Hepatocyte (in vitro differentiated cells): ENCODE measurements at regions not wholly inside any gene's neighbourhood (a gene's known extent, or its start where the extent isn't known, plus 50 kb on each side); places are given as distances from the start of the nearest gene placed in this dataset.

Source experiments
- DNase-seq: peaks from one replicate; pipeline ENCODE4 v3.0.0-alpha.2; 2016; ENCODE audit warnings: low spot score
- H2AFZ ChIP-seq: fragments of 200-600 bp; sonication (generic); 2 replicates; pipeline ENCODE4 v1.6.0; 2016; ENCODE audit warnings: antibody characterized with exemption, mild to moderate bottlenecking
- H3K27ac ChIP-seq: fragments of 200-600 bp; sonication (generic); 2 replicates; pipeline ENCODE4 v1.5.1; 2016; ENCODE audit warnings: mild to moderate bottlenecking
- H3K27me3 ChIP-seq: fragments of 200-600 bp; sonication (generic); 2 replicates; pipeline ENCODE4 v1.6.1; 2016
- H3K36me3 ChIP-seq: fragments of 200-600 bp; sonication (generic); replicated peaks from 2 replicates; pipeline ENCODE4 v1.5.1; 2016; ENCODE audit warnings: low read depth; ENCODE audit not compliant: insufficient read depth
- H3K4me1 ChIP-seq: fragments of 200-600 bp; sonication (generic); 2 replicates; pipeline ENCODE4 v1.5.1; 2016; ENCODE audit warnings: mild to moderate bottlenecking, moderate library complexity; ENCODE audit not compliant: insufficient read depth
- H3K4me2 ChIP-seq: fragments of 200-600 bp; sonication (generic); 2 replicates; pipeline ENCODE4 v1.6.0; 2016
- H3K4me3 ChIP-seq: fragments of 200-600 bp; sonication (generic); 2 replicates; pipeline ENCODE4 v1.5.1; 2016; ENCODE audit warnings: mild to moderate bottlenecking
- H3K79me2 ChIP-seq: fragments of 200-600 bp; sonication (generic); 2 replicates; pipeline ENCODE4 v1.6.0; 2017; ENCODE audit warnings: mild to moderate bottlenecking
- H3K9me2 ChIP-seq: fragments of 200-600 bp; sonication (generic); replicated peaks from 2 replicates; pipeline ENCODE4 v1.6.0; 2017; ENCODE audit warnings: mild to moderate bottlenecking; ENCODE audit not compliant: insufficient read depth
- H3K9me3 ChIP-seq: fragments of 200-600 bp; sonication (generic); 2 replicates; pipeline ENCODE4 v1.5.1; 2016; ENCODE audit warnings: low read depth, mild to moderate bottlenecking
- H4K20me1 ChIP-seq: fragments of 200-600 bp; sonication (generic); 2 replicates; pipeline ENCODE4 v1.6.0; 2016; ENCODE audit warnings: mild to moderate bottlenecking; ENCODE audit not compliant: insufficient read depth, poor library complexity, severe bottlenecking
- CTCF ChIP-seq: fragments of 200-600 bp; sonication (generic); IDR thresholded peaks from 2 replicates; pipeline ENCODE4 v1.5.1; 2016; ENCODE audit warnings: antibody characterized with exemption, mild to moderate bottlenecking; ENCODE audit not compliant: poor library complexity
- EZH2 ChIP-seq: fragments of 200-600 bp; sonication (generic); IDR thresholded peaks from 2 replicates; pipeline ENCODE4 v1.6.1; 2016; ENCODE audit warnings: antibody characterized with exemption, mild to moderate bottlenecking, borderline replicate concordance
- EZH2phosphoT487 ChIP-seq: fragments of 200-600 bp; sonication (generic); IDR thresholded peaks from one replicate; pipeline ENCODE4 v1.6.1; 2018; ENCODE audit warnings: antibody characterized with exemption, mild to moderate bottlenecking, low read depth, moderate library complexity; ENCODE audit not compliant: unreplicated experiment, severe bottlenecking
- WGBS: methylation state at CpG from one replicate; pipeline ENCODE4 v1.1.6; 2016; ENCODE audit warnings: low lambda C conversion rate; ENCODE audit errors: missing lambda C conversion rate; 5-methylcytosine and 5-hydroxymethylcytosine counted together

GRCh38 chr6:9810286-9810685 is 604.6 kb downstream of the TFAP2A start:
- Histone ChIP-seq H4K20me1 (no peaks in the 10 kb centered on the region), H3K9me2 (no peaks in the 10 kb centered on the region), H3K4me1 (no peaks in the 10 kb centered on the region), H3K4me3 (no peak overlapping the region), H2AFZ (no peak overlapping the region), H3K4me2 (no peak overlapping the region), H3K36me3 (no peaks in the 10 kb centered on the region), H3K79me2 (no peaks in the 10 kb centered on the region), H3K27ac (no peak overlapping the region), H3K27me3 (no peaks in the 10 kb centered on the region), H3K9me3 (no peaks in the 10 kb centered on the region)
- TF ChIP-seq EZH2phosphoT487 (no peak), CTCF (no peak), EZH2 (no peak)
- 90% methylated on average over 6 of the region's 6 CpGs for WGBS
- DNase-seq, result no peak

- Histone ChIP-seq H3K36me3 (no peaks in the 10 kb centered on the region), H3K9me3 (no peaks in the 10 kb centered on the region), H3K27me3 (no peaks in the 10 kb centered on the region), H3K4me1 (no peaks in the 10 kb centered on the region), H4K20me1 (no peaks in the 10 kb centered on the region), H3K9me2 (no peaks in the 10 kb centered on the region), H3K4me3 (no peak overlapping the region), H3K27ac (no peak overlapping the region), H3K79me2 (no peaks in the 10 kb centered on the region), H2AFZ (no peak overlapping the region), H3K4me2 (no peak overlapping the region)
- DNase-seq, result no peak
- 81% methylated on average over 6 of the region's 6 CpGs for WGBS
- TF ChIP-seq CTCF (no peak), EZH2 (no peak), EZH2phosphoT487 (no peak)
Measured at GRCh38 chr6:9806195-9806594, 608.7 kb downstream of the TFAP2A start.

GRCh38 chr6:9801249-9801754 is 613.6 kb downstream of the TFAP2A start:
- Histone ChIP-seq H3K9me3 (no peaks in the 10 kb centered on the region), H3K36me3 (no peaks in the 10 kb centered on the region), H3K4me3 (no peak overlapping the region), H3K9me2 (no peaks in the 10 kb centered on the region), H3K27ac (no peak overlapping the region), H3K4me2 (no peak overlapping the region), H4K20me1 (no peaks in the 10 kb centered on the region), H3K79me2 (no peaks in the 10 kb centered on the region), H3K4me1 (no peaks in the 10 kb centered on the region), H3K27me3 (no peaks in the 10 kb centered on the region), H2AFZ (no peak overlapping the region)
- 85% methylated on average over 11 of the region's 11 CpGs for WGBS
- no peak for TF ChIP-seq EZH2
- no peak for TF ChIP-seq CTCF
- no peak for TF ChIP-seq EZH2phosphoT487
- no peak for DNase-seq

- Histone ChIP-seq H3K27me3 (no peaks in the 10 kb centered on the region), H3K9me2 (no peaks in the 10 kb centered on the region), H3K79me2 (no peaks in the 10 kb centered on the region), H2AFZ (no peak overlapping the region), H3K4me3 (no peak overlapping the region), H3K4me2 (no peak overlapping the region), H3K27ac (no peak overlapping the region), H3K9me3 (no peaks in the 10 kb centered on the region), H4K20me1 (no peaks in the 10 kb centered on the region), H3K4me1 (no peaks in the 10 kb centered on the region), H3K36me3 (no peaks in the 10 kb centered on the region)
- TF ChIP-seq EZH2phosphoT487 (no peak), EZH2 (no peak), CTCF (no peak)
- DNase-seq, result no peak
Measured at GRCh38 chr6:9799582-9799981, 615.3 kb downstream of the TFAP2A start.
